ENCODE measurements at regions not wholly inside any gene's neighbourhood (a gene's known extent, or its start where the extent isn't known, plus 50 kb on each side); places are given as distances from the start of the nearest gene placed in this dataset.
A peak's percentile ranks its signal among the peaks of the same experiment; 100 is the strongest.
"Not testable (repeated sequence)": the region's sequence is repeated elsewhere in the genome, so short reads cannot be mapped to it uniquely, and the experiment has no call there.

- DNase-seq, result not testable (repeated sequence)
Observed at GRCh38 chr16:85533593-85533992, 79.5 kb upstream of the GSE1 start.

GRCh38 chr16:85534536-85535351 is 78.4 kb upstream of the GSE1 start:
- no peak for DNase-seq

GRCh38 chr16:85535352-85536072 is 77.6 kb upstream of the GSE1 start:
- DNase-seq, result no peak

GRCh38 chr16:85536073-85536410 is 77.1 kb upstream of the GSE1 start:
- no peak for DNase-seq

- DNase-seq, result no peak
Observed at GRCh38 chr16:85536411-85537330, 76.5 kb upstream of the GSE1 start.

- no peak for DNase-seq
Observed at GRCh38 chr16:85537331-85537788, 75.8 kb upstream of the GSE1 start.

GRCh38 chr16:85537795-85538401 is 75.2 kb upstream of the GSE1 start:
- no peak for DNase-seq

- DNase-seq, result peak; percentile 96
Observed at GRCh38 chr16:85539084-85539483, 74.0 kb upstream of the GSE1 start.

GRCh38 chr16:85539629-85540291 is 73.4 kb upstream of the GSE1 start:
- DNase-seq, result no peak

- DNase-seq, result peak; percentile 32
Observed at GRCh38 chr16:85541181-85541580, 71.9 kb upstream of the GSE1 start.

GRCh38 chr16:85541619-85541979 is 71.5 kb upstream of the GSE1 start:
- no peak for DNase-seq

GRCh38 chr16:85541980-85542900 is 70.9 kb upstream of the GSE1 start:
- peak; percentile 51 for DNase-seq

GRCh38 chr16:85543536-85543935 is 69.6 kb upstream of the GSE1 start:
- DNase-seq, result no peak

GRCh38 chr16:85544016-85544415 is 69.1 kb upstream of the GSE1 start:
- DNase-seq, result no peak

GRCh38 chr16:85544668-85545067 is 68.5 kb upstream of the GSE1 start:
- no peak for DNase-seq

GRCh38 chr16:85545227-85545818 is 67.8 kb upstream of the GSE1 start:
- DNase-seq, result no peak

- no peak for DNase-seq
Observed at GRCh38 chr16:85546585-85547447, 66.3 kb upstream of the GSE1 start.

- DNase-seq, result no peak
Observed at GRCh38 chr16:85548375-85548774, 64.7 kb upstream of the GSE1 start.

GRCh38 chr16:85549766-85550421 is 63.2 kb upstream of the GSE1 start:
- DNase-seq, result no peak
